GM10266 (cell line): ENCODE measurements at regions not wholly inside any gene's neighbourhood (a gene's known extent, or its start where the extent isn't known, plus 50 kb on each side); places are given as distances from the start of the nearest gene placed in this dataset.

ENCODE experiments used
- DNase-seq: peaks from one replicate; pipeline ENCODE4 v3.0.0; 2012; ENCODE audit errors: extremely low spot score
- CTCF ChIP-seq: IDR thresholded peaks from 2 replicates; pipeline ENCODE4 v1.5.1; 2012; ENCODE audit warnings: mild to moderate bottlenecking, low read depth; ENCODE audit not compliant: control insufficient read depth, insufficient read depth; ENCODE audit errors: missing control alignments

- TF ChIP-seq CTCF: no peak
- DNase-seq: no peak
These were observed 66.8 kb upstream of the TMCC3 start for GRCh38 chr12:94717108-94717507.

- no peak for DNase-seq
- TF ChIP-seq CTCF: no peak
These were observed 66.0 kb upstream of the TMCC3 start for GRCh38 chr12:94716339-94716738.

- TF ChIP-seq CTCF: no peak
- no peak for DNase-seq
These were observed 64.2 kb upstream of the TMCC3 start for GRCh38 chr12:94714378-94715114.

- TF ChIP-seq CTCF: no peak
- DNase-seq: no peak
These were observed 62.6 kb upstream of the TMCC3 start for GRCh38 chr12:94712815-94713515.

GRCh38 chr12:94710933-94711332 is 60.6 kb upstream of the TMCC3 start:
- DNase-seq: peak; percentile 17
- peak; percentile 40 for TF ChIP-seq CTCF

GRCh38 chr12:94707892-94708291 is 57.5 kb upstream of the TMCC3 start:
- DNase-seq: no peak

More at GRCh38 chr12:94707892-94708291, 57.5 kb upstream of the TMCC3 start:
- no peak for TF ChIP-seq CTCF
